ENCODE measurements at regions not wholly inside any gene's neighbourhood (a gene's known extent, or its start where the extent isn't known, plus 50 kb on each side); places are given as distances from the start of the nearest gene placed in this dataset.

- H3K27ac ChIP-seq (ENCODE audit: low read depth, low read length, poor library complexity, severe bottlenecking), result no peak overlapping the region
- TF ChIP-seq CTCF (conservative IDR thresholded peaks at IDR 0.05; ENCODE audit: low read depth, low read length), result no peak
- TF ChIP-seq EZH2 (IDR thresholded peaks at IDR 0.05; ENCODE audit: borderline replicate concordance, low read depth, low read length, poor library complexity, severe bottlenecking), result no peak
- no TSS peak for BruUV-seq (replicated peaks)
- intact Hi-C loops (cut with micrococcal nuclease; ENCODE audit: unreplicated experiment), result no loop called here
- no peak for DNase-seq (ENCODE audit: low spot score)
- CTCF ChIA-PET, result no interaction called here
- H3K9me3 ChIP-seq (ENCODE audit: low read depth, low read length, poor library complexity, severe bottlenecking), result peaks cover 10% of the 10 kb centered on the region
- H3K36me3 ChIP-seq (ENCODE audit: insufficient read depth, low read length, poor library complexity, severe bottlenecking), result no peaks in the 10 kb centered on the region
- POLR2A ChIA-PET (ENCODE audit: low non-redundant PET), result no interaction called here
- H3K4me1 ChIP-seq (ENCODE audit: insufficient read depth, low read length, poor library complexity, severe bottlenecking), result no peaks in the 10 kb centered on the region
- H3K27me3 ChIP-seq (replicated peaks; ENCODE audit: insufficient read depth, low read depth, low read length, poor library complexity), result no peaks in the 10 kb centered on the region
- H3K4me3 ChIP-seq (ENCODE audit: low read depth, low read length, poor library complexity, severe bottlenecking), result no peak overlapping the region
Observed at GRCh38 chr12:74959657-74960056, 250.0 kb downstream of the KCNC2 start.

- POLR2A ChIA-PET (ENCODE audit: low non-redundant PET), result no interaction called here
- intact Hi-C loops (cut with micrococcal nuclease; ENCODE audit: unreplicated experiment), result no loop called here
Observed at GRCh38 chr12:74963304-74963703, 246.3 kb downstream of the KCNC2 start.

GRCh38 chr12:74963867-74964331, 245.7 kb downstream of the KCNC2 start:
- Histone ChIP-seq H3K9me3 (ENCODE audit: low read depth, low read length, poor library complexity, severe bottlenecking) (no peaks in the 10 kb centered on the region), H3K4me1 (ENCODE audit: insufficient read depth, low read length, poor library complexity, severe bottlenecking) (no peaks in the 10 kb centered on the region), H3K4me3 (ENCODE audit: low read depth, low read length, poor library complexity, severe bottlenecking) (no peak overlapping the region), H3K27ac (ENCODE audit: low read depth, low read length, poor library complexity, severe bottlenecking) (no peak overlapping the region), H3K27me3 (replicated peaks; ENCODE audit: insufficient read depth, low read depth, low read length, poor library complexity) (no peaks in the 10 kb centered on the region), H3K36me3 (ENCODE audit: insufficient read depth, low read length, poor library complexity, severe bottlenecking) (no peaks in the 10 kb centered on the region)
- POLR2A ChIA-PET (ENCODE audit: low non-redundant PET), result no interaction called here
- TF ChIP-seq EZH2 (IDR thresholded peaks at IDR 0.05; ENCODE audit: borderline replicate concordance, low read depth, low read length, poor library complexity, severe bottlenecking) (no peak), CTCF (conservative IDR thresholded peaks at IDR 0.05; ENCODE audit: low read depth, low read length) (no peak)
- intact Hi-C loops (cut with micrococcal nuclease; ENCODE audit: unreplicated experiment), result no loop called here
- DNase-seq (ENCODE audit: low spot score), result no peak
- CTCF ChIA-PET, result no interaction called here
- BruUV-seq (replicated peaks), result no TSS peak

More at GRCh38 chr12:74963304-74963703, 246.3 kb downstream of the KCNC2 start:
- TF ChIP-seq CTCF (conservative IDR thresholded peaks at IDR 0.05; ENCODE audit: low read depth, low read length), result no peak
- TF ChIP-seq EZH2 (IDR thresholded peaks at IDR 0.05; ENCODE audit: borderline replicate concordance, low read depth, low read length, poor library complexity, severe bottlenecking), result no peak
- DNase-seq (ENCODE audit: low spot score), result no peak
- CTCF ChIA-PET, result no interaction called here
- Histone ChIP-seq H3K4me3 (ENCODE audit: low read depth, low read length, poor library complexity, severe bottlenecking) (no peak overlapping the region), H3K27ac (ENCODE audit: low read depth, low read length, poor library complexity, severe bottlenecking) (no peak overlapping the region), H3K4me1 (ENCODE audit: insufficient read depth, low read length, poor library complexity, severe bottlenecking) (no peaks in the 10 kb centered on the region), H3K9me3 (ENCODE audit: low read depth, low read length, poor library complexity, severe bottlenecking) (no peaks in the 10 kb centered on the region), H3K36me3 (ENCODE audit: insufficient read depth, low read length, poor library complexity, severe bottlenecking) (no peaks in the 10 kb centered on the region), H3K27me3 (replicated peaks; ENCODE audit: insufficient read depth, low read depth, low read length, poor library complexity) (no peaks in the 10 kb centered on the region)
- BruUV-seq (replicated peaks), result no TSS peak

Measured in A673 (cell line).